ENCODE measurements at regions not wholly inside any gene's neighbourhood (a gene's known extent, or its start where the extent isn't known, plus 50 kb on each side); places are given as distances from the start of the nearest gene placed in this dataset.

DNA sequence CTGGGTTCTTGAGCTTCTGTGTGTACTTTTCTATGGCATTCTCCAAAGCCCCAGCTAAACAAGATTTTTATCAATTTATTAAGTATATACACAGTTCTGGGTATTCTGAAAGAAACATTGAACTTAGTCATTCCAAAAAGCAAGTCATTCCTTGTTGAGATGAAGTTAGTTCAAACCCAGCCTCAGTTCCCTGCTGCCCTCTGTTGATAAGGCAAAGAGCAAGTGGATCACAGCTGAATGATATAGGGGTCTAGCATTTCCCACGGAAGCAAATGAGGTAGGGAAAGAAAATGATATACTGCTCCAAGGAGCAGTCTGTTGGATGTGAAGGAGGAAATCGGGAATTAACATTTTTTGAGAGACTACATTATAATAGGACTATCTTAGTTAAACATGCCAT lies 841.8 kb upstream of the TENM4 start:
- TF ChIP-seq, protein P1, sequence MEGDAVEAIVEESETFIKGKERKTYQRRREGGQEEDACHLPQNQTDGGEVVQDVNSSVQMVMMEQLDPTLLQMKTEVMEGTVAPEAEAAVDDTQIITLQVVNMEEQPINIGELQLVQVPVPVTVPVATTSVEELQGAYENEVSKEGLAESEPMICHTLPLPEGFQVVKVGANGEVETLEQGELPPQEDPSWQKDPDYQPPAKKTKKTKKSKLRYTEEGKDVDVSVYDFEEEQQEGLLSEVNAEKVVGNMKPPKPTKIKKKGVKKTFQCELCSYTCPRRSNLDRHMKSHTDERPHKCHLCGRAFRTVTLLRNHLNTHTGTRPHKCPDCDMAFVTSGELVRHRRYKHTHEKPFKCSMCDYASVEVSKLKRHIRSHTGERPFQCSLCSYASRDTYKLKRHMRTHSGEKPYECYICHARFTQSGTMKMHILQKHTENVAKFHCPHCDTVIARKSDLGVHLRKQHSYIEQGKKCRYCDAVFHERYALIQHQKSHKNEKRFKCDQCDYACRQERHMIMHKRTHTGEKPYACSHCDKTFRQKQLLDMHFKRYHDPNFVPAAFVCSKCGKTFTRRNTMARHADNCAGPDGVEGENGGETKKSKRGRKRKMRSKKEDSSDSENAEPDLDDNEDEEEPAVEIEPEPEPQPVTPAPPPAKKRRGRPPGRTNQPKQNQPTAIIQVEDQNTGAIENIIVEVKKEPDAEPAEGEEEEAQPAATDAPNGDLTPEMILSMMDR (IDR thresholded peaks at IDR 0.05) = no peak
- TF ChIP-seq POLR2AphosphoS5 (IDR thresholded peaks at IDR 0.05) = no peak
